OCI-LY1 (cell line): ENCODE measurements at regions not wholly inside any gene's neighbourhood (a gene's known extent, or its start where the extent isn't known, plus 50 kb on each side); places are given as distances from the start of the nearest gene placed in this dataset.

Source experiments
- CTCF ChIP-seq: fragments of 200-600 bp; sonication (generic), shearing (Covaris generic); IDR thresholded peaks from 2 replicates; pipeline ENCODE4 v1.5.1; 2017; ENCODE audit warnings: mild to moderate bottlenecking, antibody characterized with exemption, low read length, moderate library complexity, mixed read lengths
- EZH2 ChIP-seq: fragments of 200-600 bp; sonication (generic), shearing (Covaris generic); IDR thresholded peaks from 2 replicates; pipeline ENCODE4 v1.8.0; 2017; ENCODE audit warnings: borderline replicate concordance, mixed run types, mild to moderate bottlenecking, antibody characterized with exemption, low read length, moderate library complexity, mixed read lengths

- TF ChIP-seq EZH2: no peak
- no peak for TF ChIP-seq CTCF
Measured at GRCh38 chr16:86375364-86375763, 135.0 kb upstream of the FOXF1 start.
